Breast epithelium (tissue), 4 donors: ENCODE measurements at regions not wholly inside any gene's neighbourhood (a gene's known extent, or its start where the extent isn't known, plus 50 kb on each side); places are given as distances from the start of the nearest gene placed in this dataset.
A peak's percentile ranks its signal among the peaks of the same experiment; 100 is the strongest.

Source experiments
- DNase-seq, 2 donors: peaks; one replicate each; pipeline ENCODE4 v3.0.0-alpha.2; 2019; ENCODE audit warnings: low spot score in 2 of 2
- H3K27ac ChIP-seq, 2 donors: fragments of 200-600 bp; sonication (generic) in 1 of 2; one replicate each; pipeline ENCODE4 v1.5.1; 2016 to 2019; ENCODE audit warnings: mild to moderate bottlenecking in 1 of 2
- H3K27me3 ChIP-seq, 2 donors: fragments of 200-600 bp; sonication (generic) in 1 of 2; one replicate each; pipeline versions ENCODE4 v1.5.1 to v1.6.0; 2017 to 2019; ENCODE audit warnings: control low read depth in 1 of 2, mild to moderate bottlenecking in 1 of 2
- H3K36me3 ChIP-seq: fragments of 200-600 bp; one replicate; pipeline ENCODE4 v1.5.1; 2019
- H3K4me1 ChIP-seq, 2 donors: fragments of 200-600 bp; sonication (generic); one replicate each; pipeline ENCODE4 v1.5.1; 2016 to 2019; ENCODE audit warnings: control low read depth in 1 of 2
- H3K4me3 ChIP-seq, 3 donors: fragments of 200-600 bp; sonication (generic); 1 replicate in 2 of 3; 2 replicates in 1 of 3; pipeline ENCODE4 v1.5.1; 2016 to 2019; ENCODE audit warnings: mild to moderate bottlenecking in 3 of 3, moderate library complexity in 2 of 3
- H3K9me3 ChIP-seq, 2 donors: fragments of 200-600 bp; sonication (generic) in 1 of 2; one replicate each; pipeline ENCODE4 v1.5.1; 2016 to 2019; ENCODE audit warnings: control low read depth in 1 of 2
- POLR2A ChIP-seq: fragments of 450-650 bp; IDR thresholded peaks from one replicate; pipeline ENCODE4 v1.6.1; 2016; ENCODE audit warnings: antibody characterized with exemption, mild to moderate bottlenecking, moderate library complexity
- POLR2AphosphoS5 ChIP-seq, 3 donors: sonication (generic); formaldehyde crosslinking; IDR thresholded peaks; one replicate each; pipeline ENCODE4 v1.6.1; 2017; ENCODE audit warnings: antibody characterized with exemption in 3 of 3
- intact Hi-C: fragments of 100-400 bp; cut with DNase I; formaldehyde crosslinking; loops from one replicate; pipeline ENCODE4 v1.15.1; 2023; ENCODE audit warnings: low total_unique reads
- TF ChIP-seq, protein P1 (sequence below), 3 donors: fragments of 450-650 bp; IDR thresholded peaks; one replicate each; pipeline ENCODE4 v1.5.1; 2016 to 2017; ENCODE audit warnings: antibody characterized with exemption in 3 of 3, mild to moderate bottlenecking in 3 of 3, moderate library complexity in 3 of 3

DNA sequence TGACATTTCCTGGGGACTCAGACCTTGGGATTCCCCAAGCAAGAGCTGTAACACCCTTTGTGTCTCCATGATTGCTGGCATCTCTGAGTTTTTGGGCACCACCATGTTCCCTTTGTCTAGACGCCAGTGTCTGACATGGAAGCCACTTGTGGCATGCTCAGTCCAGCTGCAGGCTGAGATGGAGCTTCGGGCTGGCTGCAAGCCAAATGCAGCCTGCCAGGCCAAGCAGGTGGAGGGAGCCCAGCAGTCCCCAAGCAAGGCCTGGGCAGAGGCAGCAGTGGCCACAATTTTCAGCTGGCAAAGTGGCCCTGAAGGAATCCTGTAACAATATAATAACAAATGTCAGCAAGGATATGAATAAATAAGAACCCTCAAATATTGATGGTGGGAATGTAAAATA is 86.2 kb upstream of the ABCB5 start:
- Histone ChIP-seq H3K4me3 (no peak overlapping the region), H3K27ac (no peak overlapping the region), H3K27me3 (no peaks in the 10 kb centered on the region), H3K36me3 (no peaks in the 10 kb centered on the region), H3K4me1 (no peaks in the 10 kb centered on the region), H3K9me3 (peaks cover 0 to 11% of the 10 kb centered on the region in 2 donors)
- no peak for DNase-seq
- TF ChIP-seq, protein P1, sequence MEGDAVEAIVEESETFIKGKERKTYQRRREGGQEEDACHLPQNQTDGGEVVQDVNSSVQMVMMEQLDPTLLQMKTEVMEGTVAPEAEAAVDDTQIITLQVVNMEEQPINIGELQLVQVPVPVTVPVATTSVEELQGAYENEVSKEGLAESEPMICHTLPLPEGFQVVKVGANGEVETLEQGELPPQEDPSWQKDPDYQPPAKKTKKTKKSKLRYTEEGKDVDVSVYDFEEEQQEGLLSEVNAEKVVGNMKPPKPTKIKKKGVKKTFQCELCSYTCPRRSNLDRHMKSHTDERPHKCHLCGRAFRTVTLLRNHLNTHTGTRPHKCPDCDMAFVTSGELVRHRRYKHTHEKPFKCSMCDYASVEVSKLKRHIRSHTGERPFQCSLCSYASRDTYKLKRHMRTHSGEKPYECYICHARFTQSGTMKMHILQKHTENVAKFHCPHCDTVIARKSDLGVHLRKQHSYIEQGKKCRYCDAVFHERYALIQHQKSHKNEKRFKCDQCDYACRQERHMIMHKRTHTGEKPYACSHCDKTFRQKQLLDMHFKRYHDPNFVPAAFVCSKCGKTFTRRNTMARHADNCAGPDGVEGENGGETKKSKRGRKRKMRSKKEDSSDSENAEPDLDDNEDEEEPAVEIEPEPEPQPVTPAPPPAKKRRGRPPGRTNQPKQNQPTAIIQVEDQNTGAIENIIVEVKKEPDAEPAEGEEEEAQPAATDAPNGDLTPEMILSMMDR (IDR thresholded peaks at IDR 0.05) = no peak
- no peak for TF ChIP-seq POLR2AphosphoS5 (IDR thresholded peaks at IDR 0.05)
- no peak for TF ChIP-seq POLR2A
- intact Hi-C loops = no loop called here

DNA sequence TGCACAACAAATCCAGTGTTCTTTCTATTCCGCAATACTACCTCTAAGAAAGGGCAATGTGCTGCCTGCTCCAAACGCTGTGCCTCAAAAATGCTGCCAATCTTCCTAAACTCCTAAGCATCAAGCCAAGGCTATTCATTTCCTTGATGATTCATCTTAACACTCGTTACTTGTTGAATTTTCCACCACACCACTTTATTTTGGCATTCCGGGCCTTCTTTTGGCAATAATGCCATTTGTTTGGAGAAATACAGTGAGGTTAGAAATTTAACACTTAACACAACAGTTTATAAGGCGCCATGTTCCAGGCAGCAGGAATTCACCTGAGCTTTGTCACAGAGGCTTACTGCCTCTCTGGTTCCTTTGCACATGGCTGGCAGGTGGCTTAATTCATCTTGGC is 82.6 kb upstream of the ABCB5 start:
- peaks cover 0 to 11% of the 10 kb centered on the region in 2 donors for H3K9me3 ChIP-seq
- H3K36me3 ChIP-seq = no peaks in the 10 kb centered on the region
- H3K27ac ChIP-seq = peak overlapping the region in 1 of 2 donors; percentile 55
- no peaks in the 10 kb centered on the region for H3K27me3 ChIP-seq
- intact Hi-C loops = no loop called here
- H3K4me3 ChIP-seq = no peak overlapping the region
- DNase-seq = peak in 1 of 2 donors; percentile 24
- TF ChIP-seq, protein P1 (IDR thresholded peaks at IDR 0.05) = no peak
- no peak for TF ChIP-seq POLR2A
- TF ChIP-seq POLR2AphosphoS5 (IDR thresholded peaks at IDR 0.05) = no peak
- H3K4me1 ChIP-seq = no peaks in the 10 kb centered on the region

DNA sequence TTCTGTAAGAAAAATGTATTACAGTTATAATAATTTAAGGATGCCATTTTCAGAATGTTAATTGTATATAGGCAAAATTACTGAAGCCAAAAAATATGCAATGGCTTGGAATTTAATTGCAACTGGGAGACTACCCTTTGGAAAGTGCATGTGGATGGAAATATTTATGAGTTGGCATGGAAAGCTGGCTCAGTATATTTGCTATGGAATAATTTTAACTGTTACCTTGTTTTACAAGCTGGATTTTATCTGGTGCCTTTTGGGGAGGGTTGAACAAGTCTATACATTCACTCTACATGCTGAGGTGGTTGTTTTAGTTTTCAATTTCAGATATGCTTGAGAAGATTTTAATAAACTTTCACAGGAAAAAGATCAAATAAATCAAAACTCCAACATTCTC is 80.9 kb upstream of the ABCB5 start:
- Histone ChIP-seq H3K4me1 (no peaks in the 10 kb centered on the region), H3K4me3 (no peak overlapping the region), H3K27ac (no peak overlapping the region), H3K27me3 (no peaks in the 10 kb centered on the region), H3K36me3 (no peaks in the 10 kb centered on the region), H3K9me3 (peaks cover 0 to under 1% of the 10 kb centered on the region in 2 donors)
- intact Hi-C loops = no loop called here
- DNase-seq = no peak
- no peak for TF ChIP-seq POLR2A

DNA sequence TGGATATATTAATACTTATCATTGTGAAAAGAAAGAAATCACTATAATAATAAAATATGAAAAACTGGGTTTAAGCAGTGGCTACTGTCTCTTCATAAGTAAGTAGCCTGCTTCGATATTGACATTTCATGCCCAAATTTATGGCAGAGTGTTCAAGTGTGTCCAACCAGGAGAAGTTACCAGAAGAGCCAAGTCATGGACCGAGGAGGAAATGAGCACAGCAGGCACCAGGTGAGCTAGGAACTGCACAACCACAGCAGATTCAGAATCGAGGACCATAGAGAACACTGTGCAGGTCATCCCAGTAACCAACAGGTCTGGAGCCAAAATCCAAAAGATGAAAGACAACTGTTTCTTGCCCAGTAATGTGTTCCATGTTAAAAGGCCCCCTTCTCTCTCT is 79.9 kb upstream of the ABCB5 start:
- no peaks in the 10 kb centered on the region for H3K27me3 ChIP-seq
- no peak overlapping the region for H3K27ac ChIP-seq
- intact Hi-C loops = no loop called here
- H3K36me3 ChIP-seq = no peaks in the 10 kb centered on the region
- no peak for DNase-seq
- no peak overlapping the region for H3K4me3 ChIP-seq
- TF ChIP-seq, protein P1 (IDR thresholded peaks at IDR 0.05) = no peak
- no peak for TF ChIP-seq POLR2AphosphoS5 (IDR thresholded peaks at IDR 0.05)
- no peak for TF ChIP-seq POLR2A
- no peaks in the 10 kb centered on the region for H3K4me1 ChIP-seq
- no peaks in the 10 kb centered on the region for H3K9me3 ChIP-seq

DNA sequence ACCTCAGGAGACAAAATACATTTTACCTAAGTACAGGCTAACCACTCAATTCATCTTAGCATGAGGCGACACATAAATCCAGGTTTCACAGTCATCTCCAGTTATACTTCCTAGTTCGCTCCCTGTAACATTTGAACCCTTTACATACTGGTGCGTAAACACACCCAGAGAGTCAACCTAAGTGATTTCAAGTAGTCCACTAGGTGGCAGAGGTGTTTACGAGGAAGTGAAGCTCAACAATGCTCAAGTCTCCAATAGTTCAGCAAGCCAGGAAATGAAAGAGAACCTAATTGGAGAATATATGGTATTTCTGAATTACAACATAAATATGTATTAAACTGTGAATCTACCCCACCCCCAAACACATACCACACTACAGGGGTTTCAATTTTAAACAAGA is 76.3 kb upstream of the ABCB5 start:
- intact Hi-C loops = no loop called here
- Histone ChIP-seq H3K36me3 (no peaks in the 10 kb centered on the region), H3K4me1 (no peaks in the 10 kb centered on the region), H3K27me3 (no peaks in the 10 kb centered on the region), H3K4me3 (no peak overlapping the region), H3K9me3 (no peaks in the 10 kb centered on the region), H3K27ac (no peak overlapping the region)
- TF ChIP-seq POLR2AphosphoS5 (IDR thresholded peaks at IDR 0.05) (no peak), POLR2A (no peak)
- TF ChIP-seq, protein P1 (IDR thresholded peaks at IDR 0.05) = no peak
- no peak for DNase-seq
